HCT116 (cell line): ENCODE measurements at regions not wholly inside any gene's neighbourhood (a gene's known extent, or its start where the extent isn't known, plus 50 kb on each side); places are given as distances from the start of the nearest gene placed in this dataset.

Experiments used
- ATAC-seq: fragments of 200-7000 bp; cut with Tn5 transposase; 2 replicates; pipeline ENCODE4 v1.9.1; 2020; ENCODE audit warnings: mild to moderate bottlenecking, moderate library complexity
- BruUV-seq: library from RNA; stranded (reverse); fragments of 400-500 nt; replicated peaks from 2 replicates; lab custom pipeline; 2021; lab: Mats Ljungman, UMichigan
- CTCF ChIA-PET: fragments of 300-600 bp; sonication (Branson Sonifier 250); formaldehyde crosslinking; loops from one replicate; lab custom pipeline; 2021; ENCODE audit warnings: antibody characterized with exemption; lab: Charles Lee
- POLR2A ChIA-PET: fragments of 300-600, 350-600 bp; sonication (Branson Sonifier 250); formaldehyde crosslinking; loops from one replicate; lab custom pipeline; 2021; ENCODE audit warnings: antibody characterized with exemption; lab: Charles Lee
- RAD21 ChIA-PET, 2 experiments: fragments of 300-600 bp; sonication (Branson Sonifier 250); formaldehyde crosslinking; loops; one replicate each; lab custom pipeline; 2023; ENCODE audit warnings: low total read pairs in 2 of 2; ENCODE audit not compliant: uncharacterized antibody in 2 of 2, unreplicated experiment in 2 of 2, low non-redundant PET in 1 of 2; lab: Charles Lee
- DNase-seq: peaks from one replicate; pipeline ENCODE4 v3.0.0-alpha.2; 2010; ENCODE audit warnings: low read depth, low spot score
- H2AFZ ChIP-seq: fragments of 200-600 bp; shearing (Covaris generic), sonication (generic); 2 replicates; pipeline ENCODE4 v1.6.1; 2017; ENCODE audit warnings: low read depth, mixed run types, mixed read lengths, antibody characterized with exemption, low read length; ENCODE audit not compliant: poor library complexity, severe bottlenecking
- H3K27ac ChIP-seq: 2 replicates; pipeline ENCODE4 v1.5.1; 2012; ENCODE audit warnings: low read depth, low read length
- H3K27me3 ChIP-seq: fragments of 200-600 bp; sonication (generic); 2 replicates; pipeline ENCODE4 v1.6.1; 2016; ENCODE audit warnings: mixed run types, low read length, mixed read lengths; ENCODE audit not compliant: insufficient read depth
- H3K36me3 ChIP-seq, 2 experiments: fragments of 200-500 bp in 1 of 2; fragments of 200-600 bp in 1 of 2; sonication (Bioruptor generic) in 1 of 2; sonication (generic) in 1 of 2; 2 replicates each; pipeline versions ENCODE4 v1.5.1 to v1.6.1; 2014 to 2016; ENCODE audit warnings: low read length in 2 of 2, inconsistent platforms in 1 of 2, mixed read lengths in 1 of 2, mixed run types in 1 of 2; ENCODE audit not compliant: insufficient read depth in 2 of 2, control insufficient read depth in 1 of 2
- H3K4me1 ChIP-seq, 2 experiments: fragments of 200-600 bp in 1 of 2; sonication (generic) in 1 of 2; 2 replicates each; pipeline versions ENCODE4 v1.5.1 to v1.6.1; 2012 to 2017; ENCODE audit warnings: low read length in 2 of 2, inconsistent platforms in 1 of 2, mild to moderate bottlenecking in 1 of 2, mixed read lengths in 1 of 2, mixed run types in 1 of 2, moderate library complexity in 1 of 2; ENCODE audit not compliant: insufficient read depth in 2 of 2, control insufficient read depth in 1 of 2
- H3K4me2 ChIP-seq: fragments of 200-600 bp; sonication (generic); 2 replicates; pipeline ENCODE4 v1.6.1; 2017; ENCODE audit warnings: mixed run types, low read length, mixed read lengths
- H3K4me3 ChIP-seq, 2 experiments: fragments of 200-600 bp in 1 of 2; sonication (generic) in 1 of 2; replicated peaks in 1 of 2; 2 replicates each; pipeline ENCODE4 v1.5.1; 2011 to 2016; ENCODE audit warnings: low read length in 2 of 2, control low read depth in 1 of 2, low read depth in 1 of 2, mild to moderate bottlenecking in 1 of 2, mixed read lengths in 1 of 2, mixed run types in 1 of 2
- H3K79me2 ChIP-seq: fragments of 200-600 bp; sonication (generic); 2 replicates; pipeline ENCODE4 v1.6.1; 2017; ENCODE audit warnings: mild to moderate bottlenecking, mixed run types, low read length, moderate library complexity, mixed read lengths; ENCODE audit not compliant: insufficient read depth
- H3K9ac ChIP-seq: fragments of 200-600 bp; sonication (generic); 2 replicates; pipeline ENCODE4 v1.6.1; 2016; ENCODE audit warnings: low read length, mixed read lengths
- H3K9me2 ChIP-seq: fragments of 200-600 bp; sonication (generic), shearing (Covaris generic); 2 replicates; pipeline ENCODE4 v1.6.1; 2017; ENCODE audit warnings: mixed run types, mild to moderate bottlenecking, moderate library complexity; ENCODE audit not compliant: insufficient read depth
- H3K9me3 ChIP-seq, 2 experiments: fragments of 200-500 bp in 1 of 2; fragments of 200-600 bp in 1 of 2; sonication (Bioruptor generic) in 1 of 2; sonication (generic) in 1 of 2; 2 replicates each; pipeline ENCODE4 v1.6.1; 2014 to 2017; ENCODE audit warnings: low read length in 2 of 2, mixed read lengths in 2 of 2, inconsistent platforms in 1 of 2, low read depth in 1 of 2, mild to moderate bottlenecking in 1 of 2, mixed run types in 1 of 2, moderate library complexity in 1 of 2; ENCODE audit not compliant: control insufficient read depth in 1 of 2, insufficient read depth in 1 of 2
- H4K20me1 ChIP-seq: fragments of 200-600 bp; sonication (generic), shearing (Covaris generic); 2 replicates; pipeline ENCODE4 v1.6.1; 2017; ENCODE audit warnings: mixed run types, mild to moderate bottlenecking, moderate library complexity; ENCODE audit not compliant: insufficient read depth
- CBX3 ChIP-seq: IDR thresholded peaks from 2 replicates; pipeline ENCODE4 v1.6.1; 2012; ENCODE audit warnings: low read depth
- EGR1 ChIP-seq: IDR thresholded peaks from 2 replicates; pipeline ENCODE4 v1.6.1; 2012; ENCODE audit warnings: low read depth
- POLR2A ChIP-seq: IDR thresholded peaks from 2 replicates; pipeline ENCODE4 v1.7.0; 2011; ENCODE audit warnings: borderline replicate concordance; ENCODE audit not compliant: insufficient read depth, insufficient read length; ENCODE audit errors: extremely low read depth
- RAD21 ChIP-seq: IDR thresholded peaks from 2 replicates; pipeline ENCODE4 v1.6.1; 2012; ENCODE audit warnings: low read depth, mild to moderate bottlenecking
- REST ChIP-seq: IDR thresholded peaks from 2 replicates; pipeline ENCODE4 v1.6.1; 2012; ENCODE audit warnings: low read depth
- SP1 ChIP-seq: IDR thresholded peaks from 2 replicates; pipeline ENCODE4 v1.6.1; 2012; ENCODE audit warnings: low read depth
- TCF7L2 ChIP-seq: IDR thresholded peaks from 2 replicates; pipeline ENCODE4 v1.7.0; 2011; ENCODE audit warnings: borderline replicate concordance, inconsistent platforms; ENCODE audit not compliant: insufficient read depth, insufficient read length; ENCODE audit errors: extremely low read depth
- ZFX ChIP-seq: fragments of 450-650 bp; IDR thresholded peaks from 2 replicates; pipeline ENCODE4 v1.6.1; 2017
- intact Hi-C: fragments of 100-400 bp; cut with micrococcal nuclease; formaldehyde crosslinking; loops from 2 replicates; pipeline ENCODE4 v1.10.0; 2022

- no peaks in the 10 kb centered on the region for H3K9me3 ChIP-seq
- RAD21 ChIA-PET: no interaction called here
- intact Hi-C loops: loop anchor here (1.0 kb wide), 1 partner anchor 144 kb away; no protein-coding TSS in a partner anchor
- CTCF ChIA-PET: interaction anchor here (1.4 to 1.9 kb wide), 2 partner anchors 143 to 159 kb away, joined by 4 to 9 read pairs; no protein-coding TSS in a partner anchor
- TF ChIP-seq TCF7L2 (no peak), EGR1 (no peak), ZFX (no peak), RAD21 (no peak), CBX3 (no peak), REST (no peak), POLR2A (no peak), SP1 (no peak)
- no TSS peak for BruUV-seq
- no peak overlapping the region for H3K9ac ChIP-seq
- ATAC-seq: no peak
- no peak overlapping the region for H3K4me2 ChIP-seq
- no peaks in the 10 kb centered on the region for H3K79me2 ChIP-seq
- H3K27ac ChIP-seq: no peak overlapping the region
- no peak overlapping the region for H3K4me3 ChIP-seq
- H3K27me3 ChIP-seq: peaks cover 3% of the 10 kb centered on the region; the same call in 1 of the 2 replicates
- POLR2A ChIA-PET: no interaction called here
- no peaks in the 10 kb centered on the region for H3K36me3 ChIP-seq
- DNase-seq: no peak
- no peaks in the 10 kb centered on the region for H3K4me1 ChIP-seq
- H4K20me1 ChIP-seq: no peaks in the 10 kb centered on the region
- no peaks in the 10 kb centered on the region for H3K9me2 ChIP-seq
- H2AFZ ChIP-seq: no peak overlapping the region
Measured at GRCh38 chr5:32851559-32852173, 140.5 kb downstream of the NPR3 start.
